Lung (tissue), 11 donors: ENCODE measurements at regions not wholly inside any gene's neighbourhood (a gene's known extent, or its start where the extent isn't known, plus 50 kb on each side); places are given as distances from the start of the nearest gene placed in this dataset.

ENCODE experiments used
- ATAC-seq: fragments of 200-7000 bp; cut with Tn5 transposase; one replicate; pipeline ENCODE4 v1.9.1; 2020; ENCODE audit warnings: moderate number of reproducible peaks; ENCODE audit not compliant: insufficient read depth, low FRiP score
- DNase-seq, 3 donors: peaks; one replicate each; pipeline ENCODE4 v3.0.0-alpha.2; 2013 to 2017
- H3K27ac ChIP-seq, 2 donors: one replicate each; pipeline ENCODE4 v1.5.1; 2013; ENCODE audit warnings: mild to moderate bottlenecking in 2 of 2, moderate library complexity in 2 of 2, control low read depth in 1 of 2, inconsistent platforms in 1 of 2, low read depth in 1 of 2, low read length in 1 of 2
- H3K27me3 ChIP-seq, 3 donors: one replicate each; pipeline ENCODE4 v1.5.1; 2013; ENCODE audit warnings: low read length in 2 of 3; ENCODE audit not compliant: control insufficient read depth in 3 of 3, insufficient read depth in 3 of 3
- H3K36me3 ChIP-seq, 4 donors: one replicate each; pipeline ENCODE4 v1.5.1; 2013; ENCODE audit warnings: low read length in 4 of 4, mild to moderate bottlenecking in 1 of 4, moderate library complexity in 1 of 4; ENCODE audit not compliant: control insufficient read depth in 4 of 4, insufficient read depth in 4 of 4
- H3K4me1 ChIP-seq, 5 donors: one replicate each; pipeline ENCODE4 v1.5.1; 2013; ENCODE audit warnings: low read length in 5 of 5, mild to moderate bottlenecking in 2 of 5, moderate library complexity in 1 of 5; ENCODE audit not compliant: control insufficient read depth in 5 of 5, insufficient read depth in 5 of 5
- H3K4me3 ChIP-seq: one replicate; pipeline ENCODE4 v1.5.1; 2013; ENCODE audit warnings: mild to moderate bottlenecking, control low read depth, moderate library complexity
- H3K9ac ChIP-seq, 2 donors: one replicate each; pipeline ENCODE4 v1.5.1; 2013; ENCODE audit warnings: low read length in 2 of 2, control low read depth in 1 of 2; ENCODE audit not compliant: insufficient read depth in 1 of 2
- H3K9me3 ChIP-seq, 4 donors: one replicate each; pipeline ENCODE4 v1.5.1; 2013; ENCODE audit warnings: low read length in 3 of 4, mild to moderate bottlenecking in 1 of 4, moderate library complexity in 1 of 4; ENCODE audit not compliant: control insufficient read depth in 4 of 4, insufficient read depth in 3 of 4
- CTCF ChIP-seq: IDR thresholded peaks from 2 replicates; pipeline ENCODE4 v1.5.1; 2012; ENCODE audit warnings: mild to moderate bottlenecking; ENCODE audit errors: control extremely low read depth, extremely low read depth
- whole genome bisulfite sequencing, 2 donors: extraction: QIAGEN DNeasy Blood & Tissue Kit; methylation state at CpG; one replicate each; pipeline ENCODE4 v1.1.7; 2013; 5-methylcytosine and 5-hydroxymethylcytosine counted together
- donor health status: control.
- donor health status: control.
- donor health status: Bipolar disorder and iron deficiency.
- donor health status: healthy.
- donor health status: DM: yes; HTN: yes; CAD: no.

GRCh38 chr10:64586934-64587503, 1065.8 kb downstream of the REEP3 start:
- H3K4me1 ChIP-seq, result peaks cover 0 to 8% (median 0%) of the 10 kb centered on the region in 5 donors
- no peaks in the 10 kb centered on the region for H3K27me3 ChIP-seq
- H3K27ac ChIP-seq, result no peak overlapping the region
- TF ChIP-seq CTCF, result no peak
- H3K9ac ChIP-seq, result no peak overlapping the region
- H3K36me3 ChIP-seq, result no peaks in the 10 kb centered on the region
- no peak for ATAC-seq
- DNase-seq, result peak in 2 of 3 donors; percentile 23 to 61
- 71 to 79% methylated on average over 2 of the region's 2 CpGs for WGBS, 2 donors
- no peaks in the 10 kb centered on the region for H3K9me3 ChIP-seq
- H3K4me3 ChIP-seq, result no peak overlapping the region

- Histone ChIP-seq H3K4me1 (peaks cover 0 to 8% (median 0%) of the 10 kb centered on the region in 5 donors), H3K36me3 (no peaks in the 10 kb centered on the region), H3K27me3 (no peaks in the 10 kb centered on the region), H3K4me3 (no peak overlapping the region), H3K27ac (no peak overlapping the region), H3K9me3 (no peaks in the 10 kb centered on the region), H3K9ac (no peak overlapping the region)
- TF ChIP-seq CTCF, result no peak
- WGBS, 2 donors, result 74 to 85% methylated on average over 3 of the region's 3 CpGs
- no peak for DNase-seq
- ATAC-seq, result no peak
Measured at GRCh38 chr10:64594072-64594471, 1072.9 kb downstream of the REEP3 start.

- no peak for TF ChIP-seq CTCF
- Histone ChIP-seq H3K4me1 (no peaks in the 10 kb centered on the region), H3K27me3 (no peaks in the 10 kb centered on the region), H3K4me3 (no peak overlapping the region), H3K36me3 (no peaks in the 10 kb centered on the region), H3K9me3 (no peaks in the 10 kb centered on the region), H3K9ac (no peak overlapping the region), H3K27ac (no peak overlapping the region)
- 93 to 94% methylated on average over 1 of the region's 1 CpG for WGBS, 2 donors
- ATAC-seq, result no peak
- no peak for DNase-seq
Measured at GRCh38 chr10:64598600-64598999, 1077.4 kb downstream of the REEP3 start.

GRCh38 chr10:64601298-64601697, 1080.1 kb downstream of the REEP3 start:
- DNase-seq (no peak), ATAC-seq (no peak)
- no peak overlapping the region for H3K4me3 ChIP-seq
- no peaks in the 10 kb centered on the region for H3K27me3 ChIP-seq
- H3K9ac ChIP-seq, result no peak overlapping the region
- no peaks in the 10 kb centered on the region for H3K36me3 ChIP-seq
- no peak overlapping the region for H3K27ac ChIP-seq
- no peak for TF ChIP-seq CTCF
- H3K9me3 ChIP-seq, result no peaks in the 10 kb centered on the region
- 58 to 67% methylated on average over 3 of the region's 3 CpGs for WGBS, 2 donors
- no peaks in the 10 kb centered on the region for H3K4me1 ChIP-seq
